A549 (cell line): ENCODE measurements at regions not wholly inside any gene's neighbourhood (a gene's known extent, or its start where the extent isn't known, plus 50 kb on each side); places are given as distances from the start of the nearest gene placed in this dataset.

Experiments
- ATAC-seq, 2 experiments: fragments of 200-7000 bp in 1 of 2; fragments of >200 bp in 1 of 2; cut with Nextera tagmentation in 1 of 2; cut with Tn5 transposase in 1 of 2; 3 replicates each; pipeline versions ENCODE4 v1.8.0 to v1.9.1; 2018 to 2020; ENCODE audit warnings: mild to moderate bottlenecking in 1 of 2, moderate library complexity in 1 of 2
- CTCF ChIA-PET: fragments of 300-600 bp; sonication (Branson Sonifier 250); formaldehyde crosslinking; extraction: SDS; loops from one replicate; lab custom pipeline; 2021; ENCODE audit warnings: antibody characterized with exemption, inconsistent platforms; lab: Yijun Ruan, JAX
- POLR2A ChIA-PET: fragments of 350-600 bp; formaldehyde crosslinking; extraction: SDS; loops from one replicate; lab custom pipeline; 2021; ENCODE audit warnings: antibody characterized with exemption, inconsistent platforms; lab: Yijun Ruan, JAX
- DNase-seq, 2 experiments: peaks; one replicate each; pipeline versions ENCODE4 v3.0.0 to v3.0.0-alpha.2; 2011 to 2016; ENCODE audit warnings: low read depth in 1 of 2, low spot score in 1 of 2
- FAIRE-seq: peaks from 2 replicates; lab custom pipeline; 2011; peaks lifted over from hg19 to GRCh38; lab: Jason Lieb, UNC
- H3K27ac ChIP-seq, 2 experiments: fragments of >200 bp; sonication (Bioruptor Twin); formaldehyde crosslinking; 3 replicates each; pipeline ENCODE4 v1.5.1; 2016 to 2017
- H3K4me1 ChIP-seq: fragments of >200 bp; sonication (Bioruptor Twin); formaldehyde crosslinking; 3 replicates; pipeline ENCODE4 v1.6.1; 2016
- H3K4me2 ChIP-seq: fragments of >200 bp; sonication (Bioruptor Twin); formaldehyde crosslinking; 3 replicates; pipeline ENCODE4 v1.6.1; 2016
- H3K4me3 ChIP-seq: fragments of >200 bp; sonication (Bioruptor Twin); formaldehyde crosslinking; 3 replicates; pipeline ENCODE4 v1.5.1; 2016
- H3K9me3 ChIP-seq: fragments of >200 bp; sonication (Bioruptor Twin); formaldehyde crosslinking; 3 replicates; pipeline ENCODE4 v1.6.1; 2016
- BCL3 ChIP-seq: fragments of >200 bp; sonication (Bioruptor Twin); formaldehyde crosslinking; IDR thresholded peaks from 3 replicates; pipeline ENCODE4 v1.6.1; 2016
- BHLHE40 ChIP-seq: IDR thresholded peaks from 2 replicates; pipeline ENCODE4 v1.6.1; 2012; ENCODE audit warnings: low read depth, low read length, inconsistent platforms
- CHD2 ChIP-seq: fragments of 150-350 bp; IDR thresholded peaks from 2 replicates; pipeline ENCODE4 v1.6.1; 2014; ENCODE audit warnings: low read length; ENCODE audit not compliant: partially characterized antibody
- FOSB ChIP-seq: fragments of 250-450 bp; sonication (Bioruptor Pico); IDR thresholded peaks from 2 replicates; pipeline ENCODE4 v1.5.0; 2020; ENCODE audit warnings: mild to moderate bottlenecking, moderate library complexity
- FOXS1 ChIP-seq: fragments of 250-450 bp; sonication (Bioruptor Pico); IDR thresholded peaks from 2 replicates; pipeline ENCODE4 v1.5.0; 2020; ENCODE audit warnings: mild to moderate bottlenecking, moderate library complexity
- HOXA7 ChIP-seq: fragments of 250-450 bp; sonication (Bioruptor Pico); IDR thresholded peaks from 2 replicates; pipeline ENCODE4 v1.5.0; 2020; ENCODE audit warnings: mild to moderate bottlenecking, moderate library complexity
- HOXB13 ChIP-seq: fragments of 250-450 bp; sonication (Bioruptor Pico); IDR thresholded peaks from 2 replicates; pipeline ENCODE4 v1.5.0; 2020; ENCODE audit warnings: low read depth, mild to moderate bottlenecking, moderate library complexity
- HOXB5 ChIP-seq: fragments of 250-450 bp; sonication (Bioruptor Pico); IDR thresholded peaks from 2 replicates; pipeline ENCODE4 v1.5.0; 2020; ENCODE audit warnings: mild to moderate bottlenecking, moderate library complexity
- JUN ChIP-seq, 2 experiments: fragments of >200 bp; sonication (Bioruptor Twin); formaldehyde crosslinking; IDR thresholded peaks; 2 replicates in 1 of 2; 3 replicates in 1 of 2; pipeline ENCODE4 v1.6.1; 2016 to 2017
- JUNB ChIP-seq: fragments of >200 bp; sonication (Bioruptor Twin); formaldehyde crosslinking; IDR thresholded peaks from 2 replicates; pipeline ENCODE4 v1.6.1; 2016
- KDM1A ChIP-seq: fragments of 200-600 bp; sonication (generic); IDR thresholded peaks from 2 replicates; pipeline ENCODE4 v1.6.1; 2016; ENCODE audit warnings: low read depth, mild to moderate bottlenecking
- KDM5A ChIP-seq: fragments of 200-600 bp; sonication (generic); IDR thresholded peaks from 2 replicates; pipeline ENCODE4 v1.6.1; 2016; ENCODE audit warnings: antibody characterized with exemption, mild to moderate bottlenecking
- MAFK ChIP-seq: fragments of 450-650 bp; IDR thresholded peaks from 2 replicates; pipeline ENCODE4 v1.6.1; 2014; ENCODE audit not compliant: partially characterized antibody
- MAX ChIP-seq: IDR thresholded peaks from 2 replicates; pipeline ENCODE4 v1.6.1; 2012
- MYC ChIP-seq: IDR thresholded peaks from 2 replicates; pipeline ENCODE4 v1.6.1; 2012; ENCODE audit warnings: mild to moderate bottlenecking, inconsistent platforms, low read length, improper control_type of control experiment, borderline replicate concordance
- NPAS2 ChIP-seq: fragments of 250-450 bp; sonication (Bioruptor Pico); IDR thresholded peaks from 2 replicates; pipeline ENCODE4 v1.8.0; 2022; ENCODE audit warnings: mild to moderate bottlenecking, moderate library complexity, borderline replicate concordance
- PBX3 ChIP-seq: IDR thresholded peaks from 2 replicates; pipeline ENCODE4 v1.6.1; 2012
- SMC3 ChIP-seq: fragments of >200 bp; sonication (Bioruptor Twin); formaldehyde crosslinking; IDR thresholded peaks from 3 replicates; pipeline ENCODE4 v1.6.1; 2018; ENCODE audit warnings: inconsistent platforms
- SREBF2 ChIP-seq: fragments of 450-650 bp; IDR thresholded peaks from 2 replicates; pipeline ENCODE4 v1.6.1; 2014; ENCODE audit warnings: mild to moderate bottlenecking, moderate library complexity
- TFCP2L1 ChIP-seq: fragments of 250-450 bp; sonication (Bioruptor Pico); IDR thresholded peaks from 2 replicates; pipeline ENCODE4 v1.5.0; 2021; ENCODE audit warnings: mild to moderate bottlenecking
- TP53 ChIP-seq: fragments of 250-450 bp; sonication (Bioruptor Pico); IDR thresholded peaks from 2 replicates; pipeline ENCODE4 v1.5.0; 2021; ENCODE audit warnings: mild to moderate bottlenecking, moderate library complexity
- ZFP36 ChIP-seq: fragments of 450-650 bp; IDR thresholded peaks from 2 replicates; pipeline ENCODE4 v1.6.1; 2014; ENCODE audit warnings: borderline replicate concordance; ENCODE audit not compliant: partially characterized antibody
- ZSCAN20 ChIP-seq: fragments of 250-450 bp; sonication (Bioruptor Pico); IDR thresholded peaks from 2 replicates; pipeline ENCODE4 v1.8.0; 2022; ENCODE audit warnings: mild to moderate bottlenecking, moderate library complexity
- WGBS: methylation state at CpG from one replicate; pipeline ENCODE4 v1.1.6; 2017; ENCODE audit errors: missing lambda C conversion rate; 5-methylcytosine and 5-hydroxymethylcytosine counted together
- TF ChIP-seq, protein P1 (sequence below): fragments of 450-650 bp; IDR thresholded peaks from 2 replicates; pipeline ENCODE4 v1.6.1; 2014; ENCODE audit warnings: antibody characterized with exemption
- TF ChIP-seq, protein P2 (sequence below): fragments of 150-350 bp; IDR thresholded peaks from 2 replicates; pipeline ENCODE4 v1.6.1; 2014; ENCODE audit warnings: low read depth, mild to moderate bottlenecking, low read length
- TF ChIP-seq, protein P3 (sequence below): fragments of 250-450 bp; sonication (Bioruptor Pico); IDR thresholded peaks from 2 replicates; pipeline ENCODE4 v1.5.0; 2020; ENCODE audit warnings: low read depth, mild to moderate bottlenecking, moderate library complexity

GRCh38 chr5:30099634-30100033, 1093.9 kb upstream of the CDH6 start (continued):
- peak; percentile 36; the same call in 1 of the 2 replicates for TF ChIP-seq HOXB13 (CRISPR knock-in tag)
- peak; percentile 33; the same call in 1 of the 2 replicates for TF ChIP-seq HOXB5 (CRISPR knock-in tag)
- 0 out of 2 replicates have a peak, but pooled peaks have one; percentile 66 for TF ChIP-seq FOSB
- no peak for TF ChIP-seq MYC
- no peak for TF ChIP-seq NPAS2 (CRISPR knock-in tag)
- TF ChIP-seq FOXS1 = peak; percentile 94
- TF ChIP-seq, protein P1, sequence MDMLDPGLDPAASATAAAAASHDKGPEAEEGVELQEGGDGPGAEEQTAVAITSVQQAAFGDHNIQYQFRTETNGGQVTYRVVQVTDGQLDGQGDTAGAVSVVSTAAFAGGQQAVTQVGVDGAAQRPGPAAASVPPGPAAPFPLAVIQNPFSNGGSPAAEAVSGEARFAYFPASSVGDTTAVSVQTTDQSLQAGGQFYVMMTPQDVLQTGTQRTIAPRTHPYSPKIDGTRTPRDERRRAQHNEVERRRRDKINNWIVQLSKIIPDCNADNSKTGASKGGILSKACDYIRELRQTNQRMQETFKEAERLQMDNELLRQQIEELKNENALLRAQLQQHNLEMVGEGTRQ = no peak
- TF ChIP-seq ZFP36 = peak; percentile 17
- TF ChIP-seq TP53 = no peak
- TF ChIP-seq ZSCAN20 (CRISPR knock-in tag) = no peak
- TF ChIP-seq JUN (IDR thresholded peaks at IDR 0.05) = peak; percentile 76 to 87; a peak in 3 of 5 replicates
- no peak for TF ChIP-seq TFCP2L1
- TF ChIP-seq HOXA7 (CRISPR knock-in tag) = 0 out of 2 replicates have a peak, but pooled peaks have one; percentile 43
- 0 out of 3 replicates have a peak, but pooled peaks have one; percentile 24 for TF ChIP-seq SMC3
- TF ChIP-seq, protein P2, sequence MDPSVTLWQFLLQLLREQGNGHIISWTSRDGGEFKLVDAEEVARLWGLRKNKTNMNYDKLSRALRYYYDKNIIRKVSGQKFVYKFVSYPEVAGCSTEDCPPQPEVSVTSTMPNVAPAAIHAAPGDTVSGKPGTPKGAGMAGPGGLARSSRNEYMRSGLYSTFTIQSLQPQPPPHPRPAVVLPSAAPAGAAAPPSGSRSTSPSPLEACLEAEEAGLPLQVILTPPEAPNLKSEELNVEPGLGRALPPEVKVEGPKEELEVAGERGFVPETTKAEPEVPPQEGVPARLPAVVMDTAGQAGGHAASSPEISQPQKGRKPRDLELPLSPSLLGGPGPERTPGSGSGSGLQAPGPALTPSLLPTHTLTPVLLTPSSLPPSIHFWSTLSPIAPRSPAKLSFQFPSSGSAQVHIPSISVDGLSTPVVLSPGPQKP = no peak
- no peak for TF ChIP-seq MAFK
- peak; percentile 32; the same call in 1 of the 2 replicates for TF ChIP-seq MAX
- TF ChIP-seq, protein P3, sequence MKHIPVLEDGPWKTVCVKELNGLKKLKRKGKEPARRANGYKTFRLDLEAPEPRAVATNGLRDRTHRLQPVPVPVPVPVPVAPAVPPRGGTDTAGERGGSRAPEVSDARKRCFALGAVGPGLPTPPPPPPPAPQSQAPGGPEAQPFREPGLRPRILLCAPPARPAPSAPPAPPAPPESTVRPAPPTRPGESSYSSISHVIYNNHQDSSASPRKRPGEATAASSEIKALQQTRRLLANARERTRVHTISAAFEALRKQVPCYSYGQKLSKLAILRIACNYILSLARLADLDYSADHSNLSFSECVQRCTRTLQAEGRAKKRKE (CRISPR knock-in tag) = no peak
- no peak for TF ChIP-seq KDM1A
- no peak for TF ChIP-seq CHD2
- TF ChIP-seq SREBF2 = no peak
- TF ChIP-seq BCL3 = peak; percentile 92; the same call in 2 of the 3 replicates

DNA sequence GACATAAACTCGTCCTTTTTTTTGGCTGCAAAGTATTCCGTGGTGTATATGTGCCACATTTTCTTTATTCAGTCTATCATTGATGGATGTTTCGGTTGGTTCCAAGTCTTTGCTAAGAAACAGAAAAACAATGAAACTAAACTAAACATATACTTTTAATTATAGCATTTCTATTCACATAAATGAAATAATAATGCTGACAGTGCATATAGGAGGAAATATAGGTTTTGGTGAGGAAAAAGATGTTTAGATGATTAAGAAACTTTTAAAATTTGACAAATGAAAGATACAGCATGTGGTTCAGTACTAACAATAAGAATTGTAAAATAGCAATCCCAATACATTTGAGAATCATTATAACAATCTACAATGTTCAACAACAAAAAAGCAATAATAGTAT, 1094.5 kb upstream of the CDH6 start:
- peaks cover 31% of the 10 kb centered on the region for H3K4me1 ChIP-seq
- H3K4me2 ChIP-seq = peak overlapping the region; percentile 55; the same call in 2 of the 3 replicates
- TF ChIP-seq PBX3 (no peak), BHLHE40 (no peak), MAFK (peak; percentile 95), JUNB (no peak), KDM5A (no peak)
- DNase-seq (no peak), ATAC-seq (no peak), FAIRE-seq (no peak)
- peak overlapping the region in 1 of 2 experiments; percentile 16; a peak in 1 of 6 replicates for H3K27ac ChIP-seq
- H3K4me3 ChIP-seq = no peak overlapping the region
- no peaks in the 10 kb centered on the region for H3K9me3 ChIP-seq
- ChIA-PET POLR2A (no interaction called here), CTCF (interaction anchor here (1.0 kb wide), 1 partner anchor 58 kb away, joined by 3 read pairs; no protein-coding TSS in a partner anchor)
- 58% methylated on average over 3 of the region's 3 CpGs for WGBS
